ENCODE measurements at regions not wholly inside any gene's neighbourhood (a gene's known extent, or its start where the extent isn't known, plus 50 kb on each side); places are given as distances from the start of the nearest gene placed in this dataset.

DNA sequence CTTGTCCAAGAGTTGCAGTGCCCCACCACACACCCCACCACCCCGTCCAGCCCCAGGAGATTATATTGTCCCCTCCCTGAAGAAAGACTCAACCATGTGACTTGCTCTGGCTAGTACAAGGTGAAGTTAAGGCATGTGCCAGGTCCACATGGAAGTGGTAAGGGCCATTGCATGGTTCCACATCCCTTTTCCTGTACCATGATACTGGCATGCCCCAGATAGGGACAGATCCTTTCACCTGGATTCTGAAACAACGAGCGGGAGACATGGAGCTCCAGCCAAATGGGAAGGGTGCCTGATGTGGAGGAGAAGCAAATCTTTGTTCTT is 141.5 kb upstream of the APCDD1 start:
- H3K9me3 ChIP-seq (ENCODE audit: low read length): no peaks in the 10 kb centered on the region
- no peaks in the 10 kb centered on the region; the same call in 1 of the 2 replicates for H3K27me3 ChIP-seq (ENCODE audit: low read length)
- no peak overlapping the region for H3K4me3 ChIP-seq (ENCODE audit: low read length)
- H3K79me2 ChIP-seq (ENCODE audit: low read length): no peaks in the 10 kb centered on the region
- H3K9ac ChIP-seq (ENCODE audit: low read length): no peak overlapping the region
- peaks cover 9% of the 10 kb centered on the region for H3K4me1 ChIP-seq (ENCODE audit: low read length)
- H3K4me2 ChIP-seq (ENCODE audit: low read depth, low read length, poor library complexity, severe bottlenecking): no peak overlapping the region
- H3K27ac ChIP-seq (ENCODE audit: low read length): no peak overlapping the region
- H4K20me1 ChIP-seq (ENCODE audit: insufficient read depth, low read depth, low read length): no peaks in the 10 kb centered on the region
- no peak for DNase-seq
- H3K36me3 ChIP-seq (ENCODE audit: insufficient read depth, low read length): no peaks in the 10 kb centered on the region
- no peaks in the 10 kb centered on the region for H3K9me2 ChIP-seq (replicated peaks; ENCODE audit: insufficient read depth, low read length)
- no peak overlapping the region for H2AFZ ChIP-seq (ENCODE audit: low read length)

DNA sequence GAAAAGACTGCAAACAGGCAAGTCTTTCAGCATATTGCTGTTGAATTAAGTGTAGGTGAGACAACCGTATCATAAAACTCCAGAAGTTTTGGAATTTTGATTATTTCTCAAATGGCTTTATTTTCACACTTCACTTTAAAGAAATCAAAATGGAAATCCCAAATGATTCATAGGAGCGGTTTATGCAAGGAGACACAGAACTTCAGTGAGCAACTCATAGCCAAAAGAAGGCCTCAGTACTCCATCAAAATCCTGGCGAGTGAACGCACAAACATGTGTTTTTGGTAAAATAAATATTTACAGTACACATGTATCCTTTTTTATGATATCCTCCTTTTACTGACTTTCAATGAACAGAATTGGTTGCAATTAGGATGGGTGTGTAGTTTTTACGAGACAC is 140.4 kb upstream of the APCDD1 start:
- no peaks in the 10 kb centered on the region for H3K36me3 ChIP-seq (ENCODE audit: insufficient read depth, low read length)
- no peaks in the 10 kb centered on the region for H3K9me2 ChIP-seq (replicated peaks; ENCODE audit: insufficient read depth, low read length)
- no peak overlapping the region for H2AFZ ChIP-seq (ENCODE audit: low read length)
- no peak overlapping the region for H3K4me2 ChIP-seq (ENCODE audit: low read depth, low read length, poor library complexity, severe bottlenecking)
- H3K27me3 ChIP-seq (ENCODE audit: low read length): no peaks in the 10 kb centered on the region; the same call in 1 of the 2 replicates
- H3K4me3 ChIP-seq (ENCODE audit: low read length): no peak overlapping the region
- no peak overlapping the region for H3K9ac ChIP-seq (ENCODE audit: low read length)
- H3K4me1 ChIP-seq (ENCODE audit: low read length): peaks cover 9% of the 10 kb centered on the region
- no peaks in the 10 kb centered on the region for H3K79me2 ChIP-seq (ENCODE audit: low read length)
- no peak for DNase-seq
- H3K27ac ChIP-seq (ENCODE audit: low read length): no peak overlapping the region
- H3K9me3 ChIP-seq (ENCODE audit: low read length): no peaks in the 10 kb centered on the region
- H4K20me1 ChIP-seq (ENCODE audit: insufficient read depth, low read depth, low read length): no peaks in the 10 kb centered on the region

DNA sequence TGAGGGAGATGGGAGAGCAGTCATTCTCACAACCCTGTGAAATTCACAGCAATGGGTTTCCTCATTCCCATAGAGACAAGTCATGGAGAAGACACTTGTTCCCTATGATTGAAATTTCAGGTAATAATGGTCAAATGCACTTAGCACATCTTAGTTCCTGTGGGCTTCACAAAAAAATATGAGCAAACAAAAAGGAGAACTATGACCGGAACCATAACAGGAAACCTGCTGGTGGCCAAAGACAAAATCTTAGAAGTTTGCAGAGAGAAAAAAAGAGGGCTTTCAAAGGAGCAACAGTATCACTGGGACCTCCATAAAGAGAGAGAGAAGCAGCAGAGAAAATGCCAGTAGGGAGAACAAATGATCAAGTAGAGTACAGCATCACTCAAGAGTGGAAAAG is 138.9 kb upstream of the APCDD1 start:
- Histone ChIP-seq H3K27me3 (ENCODE audit: low read length) (no peaks in the 10 kb centered on the region; the same call in 1 of the 2 replicates), H3K4me2 (ENCODE audit: low read depth, low read length, poor library complexity, severe bottlenecking) (no peak overlapping the region)

DNA sequence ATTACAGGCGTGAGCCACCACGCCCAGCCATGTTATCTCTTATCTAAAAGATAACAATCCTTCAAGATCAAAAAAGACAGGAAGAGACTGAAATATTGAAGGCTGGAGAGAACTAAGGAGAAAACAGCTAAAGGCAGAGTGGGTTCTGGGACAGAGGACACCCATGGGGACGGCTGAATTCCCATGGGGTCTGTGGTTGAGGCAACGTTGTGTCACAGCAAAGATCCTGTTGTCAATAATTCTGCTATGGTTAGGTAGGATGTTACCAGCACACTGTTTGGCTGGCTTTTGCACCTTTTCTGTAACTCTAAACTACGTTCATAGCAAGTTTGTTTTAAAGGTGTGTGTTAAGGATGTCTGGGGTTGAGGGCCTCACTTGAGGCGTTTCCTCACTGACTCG is 137.7 kb upstream of the APCDD1 start:
- Histone ChIP-seq H3K9me3 (ENCODE audit: low read length) (no peaks in the 10 kb centered on the region), H3K79me2 (ENCODE audit: low read length) (no peaks in the 10 kb centered on the region), H3K4me2 (ENCODE audit: low read depth, low read length, poor library complexity, severe bottlenecking) (no peak overlapping the region), H3K9me2 (replicated peaks; ENCODE audit: insufficient read depth, low read length) (no peaks in the 10 kb centered on the region), H3K27ac (ENCODE audit: low read length) (no peak overlapping the region), H4K20me1 (ENCODE audit: insufficient read depth, low read depth, low read length) (no peaks in the 10 kb centered on the region), H3K36me3 (ENCODE audit: insufficient read depth, low read length) (no peaks in the 10 kb centered on the region), H2AFZ (ENCODE audit: low read length) (no peak overlapping the region), H3K4me3 (ENCODE audit: low read length) (no peak overlapping the region), H3K4me1 (ENCODE audit: low read length) (peaks cover 14% of the 10 kb centered on the region), H3K9ac (ENCODE audit: low read length) (no peak overlapping the region), H3K27me3 (ENCODE audit: low read length) (no peaks in the 10 kb centered on the region; the same call in 1 of the 2 replicates)
- DNase-seq: no peak

More for the DNA sequence above, 138.9 kb upstream of the APCDD1 start:
- Histone ChIP-seq H3K9me3 (ENCODE audit: low read length) (no peaks in the 10 kb centered on the region), H3K36me3 (ENCODE audit: insufficient read depth, low read length) (no peaks in the 10 kb centered on the region), H4K20me1 (ENCODE audit: insufficient read depth, low read depth, low read length) (no peaks in the 10 kb centered on the region), H3K79me2 (ENCODE audit: low read length) (no peaks in the 10 kb centered on the region), H3K4me3 (ENCODE audit: low read length) (no peak overlapping the region), H3K27ac (ENCODE audit: low read length) (no peak overlapping the region), H3K9me2 (replicated peaks; ENCODE audit: insufficient read depth, low read length) (no peaks in the 10 kb centered on the region), H3K4me1 (ENCODE audit: low read length) (peaks cover 9% of the 10 kb centered on the region), H3K9ac (ENCODE audit: low read length) (no peak overlapping the region), H2AFZ (ENCODE audit: low read length) (no peak overlapping the region)
- no peak for DNase-seq

DNA sequence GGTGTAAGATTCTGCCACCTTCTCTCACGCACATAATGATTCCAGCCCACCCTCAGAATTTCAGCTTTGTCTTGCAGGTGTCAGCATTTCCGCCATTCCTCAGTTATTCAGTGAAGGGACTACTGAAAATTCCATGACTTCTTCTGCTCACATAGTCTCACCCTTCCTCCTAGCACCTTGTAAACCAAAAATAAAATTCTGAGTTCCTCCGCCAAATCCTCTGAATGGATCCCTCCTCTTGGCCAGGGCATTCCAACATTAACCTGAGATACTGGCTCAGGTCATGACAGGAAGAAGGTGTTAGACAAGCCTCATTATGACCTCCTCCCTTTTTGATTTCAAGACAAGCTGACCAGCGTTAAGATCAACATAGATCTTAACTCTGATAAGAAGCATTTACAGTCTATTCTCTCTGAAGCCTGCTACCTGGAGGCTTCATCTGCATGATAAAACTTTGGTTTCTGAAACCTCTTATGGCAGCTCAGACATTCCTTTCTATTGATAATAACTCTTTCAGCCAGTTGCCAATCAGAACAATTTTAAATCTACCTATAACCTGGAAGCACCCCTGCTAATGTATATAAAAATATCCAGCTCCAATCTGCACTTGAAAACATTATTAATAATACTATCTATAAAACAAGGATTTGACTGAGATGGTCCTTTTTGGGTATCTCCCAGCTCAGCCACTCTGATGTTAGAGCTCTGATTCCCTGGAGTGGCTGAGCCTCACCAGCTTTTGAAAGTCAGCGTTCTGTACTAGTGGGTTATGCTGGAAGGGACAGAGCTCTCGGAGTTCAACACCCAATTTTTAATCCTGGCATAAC is 136.4 kb upstream of the APCDD1 start:
- Histone ChIP-seq H4K20me1 (ENCODE audit: insufficient read depth, low read depth, low read length) (no peaks in the 10 kb centered on the region), H3K9ac (ENCODE audit: low read length) (no peak overlapping the region), H3K27ac (ENCODE audit: low read length) (no peak overlapping the region), H3K27me3 (ENCODE audit: low read length) (no peaks in the 10 kb centered on the region; the same call in 1 of the 2 replicates), H3K9me3 (ENCODE audit: low read length) (no peaks in the 10 kb centered on the region), H3K4me2 (ENCODE audit: low read depth, low read length, poor library complexity, severe bottlenecking) (no peak overlapping the region), H3K36me3 (ENCODE audit: insufficient read depth, low read length) (no peaks in the 10 kb centered on the region), H3K4me3 (ENCODE audit: low read length) (no peak overlapping the region), H3K9me2 (replicated peaks; ENCODE audit: insufficient read depth, low read length) (no peaks in the 10 kb centered on the region), H3K4me1 (ENCODE audit: low read length) (peaks cover 26% of the 10 kb centered on the region), H3K79me2 (ENCODE audit: low read length) (no peaks in the 10 kb centered on the region), H2AFZ (ENCODE audit: low read length) (no peak overlapping the region)
- DNase-seq: no peak

DNA sequence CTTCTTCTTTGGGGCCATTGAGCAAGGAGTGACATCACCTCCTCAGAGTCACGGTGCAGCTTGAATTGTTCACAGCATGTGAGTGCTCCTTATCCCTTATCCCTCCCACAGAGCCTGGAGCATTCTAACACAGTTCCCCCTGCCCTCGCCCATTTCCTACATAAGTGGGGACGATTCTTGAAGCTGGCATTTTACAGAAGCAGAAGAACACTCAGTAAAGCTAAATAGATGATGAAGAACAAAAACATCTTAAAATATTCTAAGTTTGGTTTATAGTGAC is 135.8 kb upstream of the APCDD1 start:
- no peaks in the 10 kb centered on the region for H3K36me3 ChIP-seq (ENCODE audit: insufficient read depth, low read length)

DNA sequence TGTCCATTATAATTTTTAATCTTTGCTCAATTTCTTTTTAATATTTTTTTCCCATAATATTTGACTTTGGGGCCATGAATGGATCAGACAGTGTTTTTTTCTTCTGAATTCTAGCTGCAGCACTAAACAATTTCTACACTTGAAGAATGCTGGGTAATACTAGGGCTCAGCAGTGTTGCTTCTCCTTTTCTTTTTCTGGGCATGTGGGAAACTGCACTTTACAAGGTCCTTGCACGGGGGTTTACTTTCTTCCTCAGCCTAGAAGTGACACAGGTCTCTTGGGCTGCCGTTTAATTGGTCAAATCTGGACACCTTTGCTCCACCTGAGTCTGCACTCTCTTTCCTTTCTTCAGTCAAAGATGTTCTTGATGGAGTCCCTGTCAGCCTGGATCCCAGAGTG is 135.4 kb upstream of the APCDD1 start:
- Histone ChIP-seq H4K20me1 (ENCODE audit: insufficient read depth, low read depth, low read length) (no peaks in the 10 kb centered on the region), H3K79me2 (ENCODE audit: low read length) (no peaks in the 10 kb centered on the region), H3K9me3 (ENCODE audit: low read length) (no peaks in the 10 kb centered on the region), H3K9me2 (replicated peaks; ENCODE audit: insufficient read depth, low read length) (no peaks in the 10 kb centered on the region), H3K4me3 (ENCODE audit: low read length) (no peak overlapping the region), H3K36me3 (ENCODE audit: insufficient read depth, low read length) (no peaks in the 10 kb centered on the region), H3K9ac (ENCODE audit: low read length) (no peak overlapping the region), H3K27ac (ENCODE audit: low read length) (no peak overlapping the region), H3K4me2 (ENCODE audit: low read depth, low read length, poor library complexity, severe bottlenecking) (no peak overlapping the region), H3K4me1 (ENCODE audit: low read length) (peaks cover 31% of the 10 kb centered on the region), H3K27me3 (ENCODE audit: low read length) (no peaks in the 10 kb centered on the region; the same call in 1 of the 2 replicates), H2AFZ (ENCODE audit: low read length) (no peak overlapping the region)
- DNase-seq: no peak

More for the DNA sequence above, 135.8 kb upstream of the APCDD1 start:
- Histone ChIP-seq H3K4me1 (ENCODE audit: low read length) (peaks cover 30% of the 10 kb centered on the region), H3K79me2 (ENCODE audit: low read length) (no peaks in the 10 kb centered on the region), H3K9ac (ENCODE audit: low read length) (no peak overlapping the region), H3K9me2 (replicated peaks; ENCODE audit: insufficient read depth, low read length) (no peaks in the 10 kb centered on the region), H2AFZ (ENCODE audit: low read length) (no peak overlapping the region), H3K27ac (ENCODE audit: low read length) (no peak overlapping the region), H3K9me3 (ENCODE audit: low read length) (no peaks in the 10 kb centered on the region), H3K27me3 (ENCODE audit: low read length) (no peaks in the 10 kb centered on the region; the same call in 1 of the 2 replicates), H4K20me1 (ENCODE audit: insufficient read depth, low read depth, low read length) (no peaks in the 10 kb centered on the region), H3K4me2 (ENCODE audit: low read depth, low read length, poor library complexity, severe bottlenecking) (no peak overlapping the region), H3K4me3 (ENCODE audit: low read length) (no peak overlapping the region)
- DNase-seq: no peak

DNA sequence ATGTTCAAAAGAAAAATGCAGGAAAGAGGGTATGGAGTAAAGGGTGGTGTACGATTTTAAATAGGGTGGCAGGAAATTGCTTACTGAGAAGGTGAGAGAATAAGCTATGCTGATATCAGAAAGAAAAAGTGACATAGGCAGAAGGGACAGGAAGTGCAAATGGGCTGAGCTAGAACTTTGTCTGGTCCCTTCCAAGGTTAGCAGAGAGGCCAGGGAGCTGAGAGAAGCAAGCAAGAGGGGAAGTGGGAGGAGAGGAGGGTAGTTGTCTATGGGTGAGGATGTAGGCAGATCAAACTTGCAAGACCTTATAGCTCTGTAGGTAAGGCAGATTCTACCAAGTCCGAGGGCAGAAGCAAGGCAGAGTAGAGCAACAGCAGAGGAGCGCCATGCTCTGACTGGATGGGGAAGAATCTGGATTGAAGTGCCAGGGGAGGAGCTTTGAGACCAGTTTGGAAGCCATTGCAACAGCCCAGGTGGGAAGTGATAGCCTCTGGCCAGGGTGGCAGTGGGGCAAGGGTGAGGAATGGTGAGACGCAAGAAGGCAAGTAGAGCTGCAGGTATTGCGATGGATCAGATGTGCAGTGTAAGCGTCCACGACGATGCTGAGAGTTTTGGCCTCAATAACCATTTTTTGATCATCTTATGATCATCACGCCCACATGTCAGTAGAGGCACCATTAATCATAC is 134.4 kb upstream of the APCDD1 start:
- no peak for DNase-seq
- peaks cover 31% of the 10 kb centered on the region for H3K4me1 ChIP-seq (ENCODE audit: low read length)
- H3K79me2 ChIP-seq (ENCODE audit: low read length): no peaks in the 10 kb centered on the region
- no peak overlapping the region for H2AFZ ChIP-seq (ENCODE audit: low read length)
- H3K9me2 ChIP-seq (replicated peaks; ENCODE audit: insufficient read depth, low read length): no peaks in the 10 kb centered on the region
- no peak overlapping the region for H3K4me2 ChIP-seq (ENCODE audit: low read depth, low read length, poor library complexity, severe bottlenecking)
- H3K9ac ChIP-seq (ENCODE audit: low read length): no peak overlapping the region
- no peaks in the 10 kb centered on the region for H3K9me3 ChIP-seq (ENCODE audit: low read length)
- H3K27me3 ChIP-seq (ENCODE audit: low read length): no peaks in the 10 kb centered on the region; the same call in 1 of the 2 replicates
- no peak overlapping the region for H3K27ac ChIP-seq (ENCODE audit: low read length)
- no peak overlapping the region for H3K4me3 ChIP-seq (ENCODE audit: low read length)
- no peaks in the 10 kb centered on the region for H4K20me1 ChIP-seq (ENCODE audit: insufficient read depth, low read depth, low read length)
- H3K36me3 ChIP-seq (ENCODE audit: insufficient read depth, low read length): no peaks in the 10 kb centered on the region
